ENCODE measurements at regions not wholly inside any gene's neighbourhood (a gene's known extent, or its start where the extent isn't known, plus 50 kb on each side); places are given as distances from the start of the nearest gene placed in this dataset.

GRCh38 chr2:172345956-172346555, 81.3 kb upstream of the ITGA6 start:
- FAIRE-seq (no peak), DNase-seq (ENCODE audit: low spot score in 2 of 2) (no peak)

GRCh38 chr2:172348555-172349288, 78.7 kb upstream of the ITGA6 start:
- no peak for DNase-seq (ENCODE audit: low spot score in 2 of 2)
- FAIRE-seq: no peak

GRCh38 chr2:172350839-172351479, 76.4 kb upstream of the ITGA6 start:
- no peak for DNase-seq (ENCODE audit: low spot score in 2 of 2)
- FAIRE-seq: no peak

- DNase-seq (ENCODE audit: low spot score in 2 of 2) (no peak), FAIRE-seq (no peak)
Measured at GRCh38 chr2:172351586-172351985, 75.8 kb upstream of the ITGA6 start.

GRCh38 chr2:172354347-172354746, 73.0 kb upstream of the ITGA6 start:
- no peak for FAIRE-seq
- DNase-seq (ENCODE audit: low spot score in 2 of 2): no peak

- no peak for DNase-seq (ENCODE audit: low spot score in 2 of 2)
- no peak for FAIRE-seq
Measured at GRCh38 chr2:172357442-172357841, 69.9 kb upstream of the ITGA6 start.

- DNase-seq (ENCODE audit: low spot score in 2 of 2) (no peak), FAIRE-seq (no peak)
Measured at GRCh38 chr2:172358691-172359556, 68.5 kb upstream of the ITGA6 start.

- FAIRE-seq (no peak), DNase-seq (ENCODE audit: low spot score in 2 of 2) (no peak)
Measured at GRCh38 chr2:172361360-172361759, 66.0 kb upstream of the ITGA6 start.

- FAIRE-seq (no peak), DNase-seq (ENCODE audit: low spot score in 2 of 2) (no peak)
Measured at GRCh38 chr2:172361840-172362239, 65.5 kb upstream of the ITGA6 start.

- FAIRE-seq: no peak
- no peak for DNase-seq (ENCODE audit: low spot score in 2 of 2)
Measured at GRCh38 chr2:172364261-172364660, 63.1 kb upstream of the ITGA6 start.

- FAIRE-seq: no peak
- no peak for DNase-seq (ENCODE audit: low spot score in 2 of 2)
Measured at GRCh38 chr2:172366596-172367150, 60.7 kb upstream of the ITGA6 start.

- no peak for DNase-seq (ENCODE audit: low spot score in 2 of 2)
- no peak for FAIRE-seq
Measured at GRCh38 chr2:172370821-172371455, 56.4 kb upstream of the ITGA6 start.

GRCh38 chr2:172372436-172372835, 55.0 kb upstream of the ITGA6 start:
- no peak for FAIRE-seq

GRCh38 chr2:172373076-172373475, 54.3 kb upstream of the ITGA6 start:
- DNase-seq (ENCODE audit: low spot score in 2 of 2): no peak

More at GRCh38 chr2:172372436-172372835, 55.0 kb upstream of the ITGA6 start:
- DNase-seq (ENCODE audit: low spot score in 2 of 2): no peak

GRCh38 chr2:172373766-172374165, 53.6 kb upstream of the ITGA6 start:
- no peak for FAIRE-seq
- DNase-seq (ENCODE audit: low spot score in 2 of 2): no peak

More at GRCh38 chr2:172373076-172373475, 54.3 kb upstream of the ITGA6 start:
- FAIRE-seq: no peak

GRCh38 chr2:172374318-172375240, 52.8 kb upstream of the ITGA6 start:
- no peak for DNase-seq (ENCODE audit: low spot score in 2 of 2)

GRCh38 chr2:172375251-172375650, 52.1 kb upstream of the ITGA6 start:
- DNase-seq (ENCODE audit: low spot score in 2 of 2) (no peak), FAIRE-seq (no peak)

More at GRCh38 chr2:172374318-172375240, 52.8 kb upstream of the ITGA6 start:
- no peak for FAIRE-seq

GRCh38 chr2:172376016-172376415, 51.4 kb upstream of the ITGA6 start:
- no peak for FAIRE-seq
- DNase-seq (ENCODE audit: low spot score in 2 of 2): no peak
